HUES64 (cell line): ENCODE measurements at regions not wholly inside any gene's neighbourhood (a gene's known extent, or its start where the extent isn't known, plus 50 kb on each side); places are given as distances from the start of the nearest gene placed in this dataset.
A peak's percentile ranks its signal among the peaks of the same experiment; 100 is the strongest.
"Not testable (repeated sequence)": the region's sequence is repeated elsewhere in the genome, so short reads cannot be mapped to it uniquely, and the experiment has no call there.

ENCODE experiments used
- H3K27ac ChIP-seq: 2 replicates; pipeline ENCODE4 v1.7.0; 2013; ENCODE audit warnings: low read depth, low read length, inconsistent platforms
- H3K27me3 ChIP-seq: 2 replicates; pipeline ENCODE4 v1.6.1; 2013; ENCODE audit warnings: mild to moderate bottlenecking, low read length; ENCODE audit not compliant: insufficient read depth
- H3K36me3 ChIP-seq: 2 replicates; pipeline ENCODE4 v1.6.1; 2013; ENCODE audit warnings: mild to moderate bottlenecking, low read length; ENCODE audit not compliant: insufficient read depth
- H3K4me1 ChIP-seq: 2 replicates; pipeline ENCODE4 v1.6.1; 2013; ENCODE audit warnings: mild to moderate bottlenecking, low read length, moderate library complexity; ENCODE audit not compliant: insufficient read depth
- H3K4me3 ChIP-seq: 2 replicates; pipeline ENCODE4 v1.5.1; 2013; ENCODE audit warnings: mild to moderate bottlenecking, low read length, moderate library complexity
- H3K9ac ChIP-seq: 2 replicates; pipeline ENCODE4 v1.6.1; 2013; ENCODE audit warnings: mild to moderate bottlenecking, low read depth, low read length
- H3K9me3 ChIP-seq: 2 replicates; pipeline ENCODE4 v1.6.1; 2013; ENCODE audit warnings: low read depth, low read length; ENCODE audit not compliant: insufficient read depth
- WGBS: fragments of 150-250, 120-280 bp; methylation state at CpG from one replicate; pipeline ENCODE4 v1.1.7; 2013; ENCODE audit warnings: missing lambda C conversion rate; 5-methylcytosine and 5-hydroxymethylcytosine counted together

GRCh38 chr3:21020681-21021080 lies 730.3 kb downstream of the ZNF385D start:
- H3K27ac ChIP-seq = no peak overlapping the region
- H3K9me3 ChIP-seq = no peaks in the 10 kb centered on the region
- no peak overlapping the region for H3K9ac ChIP-seq
- 82% methylated on average over 5 of the region's 5 CpGs for WGBS
- H3K36me3 ChIP-seq = no peaks in the 10 kb centered on the region
- no peak overlapping the region for H3K4me3 ChIP-seq
- no peaks in the 10 kb centered on the region for H3K27me3 ChIP-seq
- no peaks in the 10 kb centered on the region for H3K4me1 ChIP-seq

- H3K9ac ChIP-seq = no peak overlapping the region
- H3K4me1 ChIP-seq = no peaks in the 10 kb centered on the region
- no peaks in the 10 kb centered on the region for H3K36me3 ChIP-seq
- WGBS = 93% methylated on average over 2 of the region's 2 CpGs
- no peak overlapping the region for H3K4me3 ChIP-seq
- no peaks in the 10 kb centered on the region for H3K27me3 ChIP-seq
- H3K27ac ChIP-seq = no peak overlapping the region
- H3K9me3 ChIP-seq = no peaks in the 10 kb centered on the region
Measured at GRCh38 chr3:21020043-21020442, 731.0 kb downstream of the ZNF385D start.

GRCh38 chr3:21017115-21017852 lies 733.7 kb downstream of the ZNF385D start:
- Histone ChIP-seq H3K27ac (no peak overlapping the region), H3K27me3 (no peaks in the 10 kb centered on the region), H3K4me1 (no peaks in the 10 kb centered on the region), H3K9me3 (no peaks in the 10 kb centered on the region), H3K36me3 (no peaks in the 10 kb centered on the region), H3K9ac (no peak overlapping the region), H3K4me3 (no peak overlapping the region)
- 93% methylated on average over 10 of the region's 10 CpGs for WGBS

- H3K9ac ChIP-seq = no peak overlapping the region
- H3K4me1 ChIP-seq = no peaks in the 10 kb centered on the region
- no peaks in the 10 kb centered on the region for H3K27me3 ChIP-seq
- no peaks in the 10 kb centered on the region for H3K9me3 ChIP-seq
- no peak overlapping the region for H3K27ac ChIP-seq
- no peak overlapping the region for H3K4me3 ChIP-seq
- no peaks in the 10 kb centered on the region for H3K36me3 ChIP-seq
Measured at GRCh38 chr3:21013566-21013965, 737.4 kb downstream of the ZNF385D start.

GRCh38 chr3:20999661-21000060 lies 751.3 kb downstream of the ZNF385D start:
- no peaks in the 10 kb centered on the region for H3K27me3 ChIP-seq
- H3K9me3 ChIP-seq = no peaks in the 10 kb centered on the region
- peaks cover 14% of the 10 kb centered on the region; the same call in 1 of the 2 replicates for H3K4me1 ChIP-seq
- H3K36me3 ChIP-seq = no peaks in the 10 kb centered on the region
- H3K9ac ChIP-seq = no peak overlapping the region
- H3K4me3 ChIP-seq = no peak overlapping the region
- no peak overlapping the region for H3K27ac ChIP-seq
- WGBS = 100% methylated on average over 1 of the region's 1 CpG

- Histone ChIP-seq H3K27me3 (no peaks in the 10 kb centered on the region), H3K4me3 (no peak overlapping the region), H3K9me3 (no peaks in the 10 kb centered on the region), H3K4me1 (peaks cover 32% of the 10 kb centered on the region), H3K36me3 (no peaks in the 10 kb centered on the region), H3K27ac (no peak overlapping the region), H3K9ac (no peak overlapping the region)
- no CpG with 5 or more reads among the region's 2 CpGs for WGBS
Measured at GRCh38 chr3:20997183-20997582, 753.8 kb downstream of the ZNF385D start.

GRCh38 chr3:20990896-20991295 lies 760.1 kb downstream of the ZNF385D start:
- H3K4me3 ChIP-seq = no peak overlapping the region
- no peaks in the 10 kb centered on the region for H3K27me3 ChIP-seq
- H3K27ac ChIP-seq = peak overlapping the region; percentile 76
- WGBS = 7% methylated on average over 1 of the region's 1 CpG
- H3K36me3 ChIP-seq = no peaks in the 10 kb centered on the region
- H3K9ac ChIP-seq = peak overlapping the region; percentile 26; the same call in 1 of the 2 replicates
- H3K9me3 ChIP-seq = no peaks in the 10 kb centered on the region
- peaks cover 31% of the 10 kb centered on the region for H3K4me1 ChIP-seq

GRCh38 chr3:20989653-20990052 lies 761.4 kb downstream of the ZNF385D start:
- peaks cover 31% of the 10 kb centered on the region for H3K4me1 ChIP-seq
- not testable (repeated sequence) for H3K4me3 ChIP-seq, H3K36me3 ChIP-seq, H3K27me3 ChIP-seq, H3K9me3 ChIP-seq, H3K27ac ChIP-seq, H3K9ac ChIP-seq

- no peak overlapping the region for H3K27ac ChIP-seq
- H3K27me3 ChIP-seq = no peaks in the 10 kb centered on the region
- 76% methylated on average over 2 of the region's 2 CpGs for WGBS
- H3K36me3 ChIP-seq = no peaks in the 10 kb centered on the region
- peaks cover 8% of the 10 kb centered on the region for H3K4me1 ChIP-seq
- no peaks in the 10 kb centered on the region for H3K9me3 ChIP-seq
- no peak overlapping the region for H3K9ac ChIP-seq
- H3K4me3 ChIP-seq = no peak overlapping the region
Measured at GRCh38 chr3:20984594-20985205, 766.3 kb downstream of the ZNF385D start.

GRCh38 chr3:20975188-20975651 lies 775.8 kb downstream of the ZNF385D start:
- Histone ChIP-seq H3K36me3 (no peaks in the 10 kb centered on the region), H3K27me3 (no peaks in the 10 kb centered on the region), H3K9me3 (no peaks in the 10 kb centered on the region), H3K9ac (no peak overlapping the region), H3K4me1 (peaks cover 42% of the 10 kb centered on the region), H3K27ac (no peak overlapping the region), H3K4me3 (no peak overlapping the region)
- 95% methylated on average over 4 of the region's 5 CpGs for WGBS

GRCh38 chr3:20974396-20974795 lies 776.6 kb downstream of the ZNF385D start:
- Histone ChIP-seq H3K27ac (no peak overlapping the region), H3K4me1 (peaks cover 34% of the 10 kb centered on the region), H3K27me3 (no peaks in the 10 kb centered on the region), H3K9ac (no peak overlapping the region), H3K9me3 (no peaks in the 10 kb centered on the region), H3K4me3 (no peak overlapping the region), H3K36me3 (no peaks in the 10 kb centered on the region)
- 87% methylated on average over 3 of the region's 3 CpGs for WGBS
